HG03103 (cell line): ENCODE measurements at regions not wholly inside any gene's neighbourhood (a gene's known extent, or its start where the extent isn't known, plus 50 kb on each side); places are given as distances from the start of the nearest gene placed in this dataset.
"Not testable (repeated sequence)": the region's sequence is repeated elsewhere in the genome, so short reads cannot be mapped to it uniquely, and the experiment has no call there.

Experiments
- ATAC-seq: cut with Tn5 transposase; IDR thresholded peaks from one replicate; pipeline ENCODE4 v1.9.1; 2021; ENCODE audit warnings: low read depth; ENCODE audit not compliant: unreplicated experiment

GRCh38 chr1:148362216-148362611, 120.9 kb downstream of the PPIAL4G start:
- no peak for ATAC-seq

- not testable (repeated sequence) for ATAC-seq
Observed at GRCh38 chr1:148361427-148362215, 121.5 kb downstream of the PPIAL4G start.

- ATAC-seq = no peak
Observed at GRCh38 chr1:148357037-148357436, 126.1 kb downstream of the PPIAL4G start.

DNA sequence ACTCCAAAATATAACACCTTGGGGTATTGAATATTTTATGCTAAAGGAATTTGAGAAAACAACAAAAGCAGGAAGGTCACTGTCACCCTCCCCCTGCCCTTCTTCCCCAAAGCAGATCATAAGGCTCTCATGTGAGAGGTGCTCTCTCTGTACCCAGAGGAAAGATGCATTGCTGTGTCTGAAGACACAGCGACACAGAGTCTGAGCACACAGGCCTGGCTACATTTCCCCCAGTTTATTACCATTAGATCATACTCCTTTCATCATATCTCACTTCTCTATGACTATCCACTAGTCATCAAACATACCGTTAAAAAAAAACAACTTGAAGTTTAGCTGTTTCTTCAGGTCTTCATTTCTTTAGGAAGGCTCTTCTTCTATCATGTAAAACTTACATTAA, 127.1 kb downstream of the PPIAL4G start:
- no peak for ATAC-seq

DNA sequence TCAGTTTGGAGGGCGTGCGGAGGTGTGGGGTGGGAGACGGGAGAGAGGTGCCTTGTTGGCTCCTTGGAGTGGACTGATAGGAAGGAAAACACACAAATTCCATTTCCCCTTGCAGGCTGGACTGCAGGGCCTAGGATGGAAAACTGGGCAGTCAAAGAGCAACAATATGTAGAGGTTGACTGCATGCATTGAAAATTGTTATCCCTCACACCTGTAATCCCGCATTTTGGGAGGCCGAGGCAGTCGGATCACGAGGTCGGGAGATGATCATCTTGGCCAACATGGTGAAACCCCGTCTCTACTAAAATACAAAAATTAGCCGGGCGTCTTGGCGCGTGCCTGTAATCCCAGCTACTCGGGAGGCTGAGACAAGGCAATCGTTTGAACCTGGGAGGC, 128.2 kb downstream of the PPIAL4G start:
- ATAC-seq = no peak

- ATAC-seq = no peak
Observed at GRCh38 chr1:148354284-148354912, 128.7 kb downstream of the PPIAL4G start.

DNA sequence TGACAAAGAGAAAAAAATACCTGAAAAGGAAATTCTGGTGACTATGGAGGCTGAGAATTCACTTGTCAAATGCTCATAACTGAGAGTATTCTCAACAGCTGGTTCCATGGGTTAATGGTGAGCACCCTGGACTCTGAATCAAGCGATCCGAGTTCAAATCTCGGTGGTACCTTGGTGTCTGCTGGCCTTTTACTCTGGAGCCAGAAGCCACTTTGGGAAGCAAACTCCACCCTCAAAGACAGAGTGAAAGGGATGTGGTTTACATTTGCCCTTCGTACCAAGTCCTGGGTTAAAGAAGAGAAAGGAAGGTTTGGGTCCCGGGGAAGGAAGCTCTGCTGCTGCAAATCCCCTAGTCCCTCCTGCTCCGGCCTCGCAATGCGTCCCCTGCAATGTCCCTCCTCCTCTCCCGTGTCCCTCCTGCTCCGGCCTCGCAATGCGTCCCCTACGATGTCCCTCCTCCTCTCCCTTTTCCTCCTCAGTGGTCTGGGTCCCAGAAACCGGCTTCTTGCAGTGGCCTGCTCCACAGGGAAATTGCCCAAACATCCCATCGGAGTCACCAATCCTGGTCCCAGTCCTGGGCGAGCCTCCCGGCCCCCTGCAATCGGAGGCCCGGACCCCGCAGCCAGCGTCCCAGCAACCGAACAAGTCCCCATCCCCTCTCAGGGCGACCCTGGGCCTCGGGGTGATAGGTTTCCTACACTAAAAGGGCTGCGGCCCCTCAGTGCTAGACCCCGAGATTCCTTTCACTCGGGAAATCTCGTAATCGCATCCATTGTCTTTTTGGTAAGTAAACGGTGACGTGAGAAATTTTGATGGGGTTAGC, 129.4 kb downstream of the PPIAL4G start:
- ATAC-seq = no peak

DNA sequence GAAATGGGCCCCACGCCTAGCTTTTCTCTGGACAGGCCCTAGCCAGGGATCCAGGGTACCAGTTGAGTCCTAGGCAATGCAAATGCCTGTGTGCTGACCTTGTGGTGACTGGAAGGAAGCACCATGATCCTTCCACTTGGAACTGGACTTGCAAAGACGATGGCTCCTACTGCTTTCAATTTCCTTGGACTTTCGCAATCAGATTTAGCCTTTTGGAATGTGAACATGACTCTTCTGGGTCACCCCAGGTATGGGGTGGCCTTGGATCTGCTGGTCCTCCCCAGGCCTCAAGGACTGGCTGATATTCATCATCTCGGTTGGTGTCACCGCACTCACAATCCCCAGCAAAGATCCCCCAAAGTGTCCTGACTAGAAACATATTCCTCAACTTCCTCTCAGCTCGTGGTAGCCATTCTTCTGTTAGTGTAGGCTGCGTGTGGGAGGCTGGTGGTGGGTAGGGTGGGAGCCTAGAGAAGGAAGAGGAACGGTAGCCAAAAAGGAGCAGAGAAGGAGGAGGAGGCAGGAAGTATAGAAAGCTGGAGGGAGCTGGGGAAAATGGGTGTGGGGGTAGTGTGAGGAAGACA, 130.5 kb downstream of the PPIAL4G start:
- no peak for ATAC-seq

GRCh38 chr1:148347781-148348180, 135.3 kb downstream of the PPIAL4G start:
- ATAC-seq = no peak

- not testable (repeated sequence) for ATAC-seq
Observed at GRCh38 chr1:148345659-148346151, 137.4 kb downstream of the PPIAL4G start.

- ATAC-seq = not testable (repeated sequence)
Observed at GRCh38 chr1:148344651-148345050, 138.5 kb downstream of the PPIAL4G start.

DNA sequence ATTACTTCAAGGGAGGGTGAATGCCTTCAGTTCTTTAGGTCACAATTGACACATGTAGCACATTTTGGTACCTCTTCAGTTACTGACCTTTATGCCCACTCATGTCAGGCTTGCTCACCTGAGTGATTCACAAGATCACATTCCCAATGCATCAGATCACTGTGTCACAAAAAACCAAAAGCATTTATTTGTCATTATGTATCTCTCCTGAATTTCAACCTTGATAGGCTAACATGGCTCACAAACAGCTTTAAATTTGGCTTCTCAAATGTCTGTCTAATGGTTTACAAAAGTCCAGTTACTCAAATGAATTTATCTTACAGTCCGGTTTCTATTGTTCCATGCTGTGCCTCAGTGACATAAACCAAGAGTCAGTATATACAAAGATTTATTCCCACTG, 141.4 kb downstream of the PPIAL4G start:
- not testable (repeated sequence) for ATAC-seq

DNA sequence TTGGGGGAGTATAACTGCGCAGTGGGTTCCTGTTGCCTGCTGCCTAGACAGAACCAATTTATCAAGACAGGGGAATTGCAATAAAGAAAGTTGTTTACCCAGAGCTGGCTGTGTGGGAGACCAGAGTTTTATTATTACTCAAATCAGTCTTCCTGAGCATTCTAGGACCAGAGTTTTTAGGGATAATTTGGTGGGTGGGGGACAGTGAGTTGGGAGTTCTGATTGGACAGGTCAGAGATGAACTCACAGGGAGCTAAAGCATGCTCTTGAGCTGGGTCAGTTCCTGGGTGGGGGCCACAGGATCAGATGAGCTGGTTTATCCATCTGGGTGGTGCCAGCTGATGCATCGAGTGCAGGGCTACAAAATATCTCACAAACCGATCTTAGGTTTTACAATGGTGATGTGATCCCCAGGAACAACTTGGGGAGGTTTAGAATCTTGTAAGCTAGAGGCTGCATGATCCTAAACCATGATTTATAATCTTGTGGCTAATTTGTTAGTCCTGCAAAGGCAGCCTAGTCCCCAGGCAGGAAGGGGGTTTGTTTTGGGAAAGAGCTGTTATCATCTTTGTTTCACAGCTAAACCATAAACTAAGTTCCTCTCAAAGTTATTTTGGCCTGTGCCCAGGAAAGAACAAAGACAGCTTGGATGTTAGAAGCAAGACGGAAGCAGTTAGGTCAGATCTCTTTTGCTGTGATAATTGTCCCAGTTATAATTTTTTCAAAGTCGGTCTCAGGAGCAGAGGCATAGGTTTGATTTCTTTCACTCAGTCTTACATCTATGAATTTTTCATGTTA, 146.8 kb downstream of the PPIAL4G start:
- not testable (repeated sequence) for ATAC-seq

GRCh38 chr1:148334339-148335130, 148.6 kb downstream of the PPIAL4G start:
- ATAC-seq = peak; percentile 61

DNA sequence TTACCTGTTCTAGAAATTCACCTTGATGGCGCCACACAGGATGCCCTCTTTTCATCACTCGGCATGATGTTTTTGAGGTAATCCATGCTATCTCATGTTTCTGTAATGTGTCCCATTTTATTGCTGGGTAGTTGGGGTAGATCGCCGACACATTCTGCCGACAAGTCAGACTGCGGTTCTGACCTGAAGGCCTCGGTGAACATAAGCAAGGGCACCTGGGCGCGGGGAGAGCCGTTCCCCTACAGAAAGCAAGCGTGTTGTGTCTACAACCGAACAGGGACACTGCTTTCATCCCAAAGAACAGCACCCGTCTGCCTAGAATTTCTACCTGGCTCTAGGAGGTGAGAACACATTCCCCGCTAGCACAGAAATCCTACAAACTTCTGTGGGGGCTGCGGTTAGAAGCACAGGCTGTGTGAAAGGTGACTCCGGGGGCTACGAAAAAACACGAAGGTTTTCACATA, 149.2 kb downstream of the PPIAL4G start:
- no peak for ATAC-seq

- ATAC-seq = no peak
Observed at GRCh38 chr1:148328884-148329283, 154.2 kb downstream of the PPIAL4G start.

DNA sequence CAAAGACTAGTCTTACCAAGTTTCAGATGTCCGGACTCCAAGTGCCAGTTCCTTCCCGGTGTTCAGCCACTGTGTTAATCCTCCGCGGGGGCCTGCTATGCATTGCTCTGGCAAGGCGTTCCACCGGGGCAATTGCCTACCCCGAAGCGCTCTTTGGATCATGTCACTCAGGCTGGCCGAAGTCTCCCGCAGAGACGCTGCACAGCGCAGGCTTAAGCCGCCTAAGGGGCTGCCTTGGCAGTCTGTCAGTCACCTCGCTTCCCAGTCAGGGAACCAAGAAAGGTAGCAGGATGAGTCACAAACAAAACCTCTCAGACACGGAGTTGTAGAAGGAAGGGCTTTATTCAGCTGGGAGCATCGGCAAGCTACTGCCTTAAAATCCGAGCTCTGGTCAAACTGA, 158.1 kb downstream of the PPIAL4G start:
- not testable (repeated sequence) for ATAC-seq

GRCh38 chr1:148324465-148324864, 158.6 kb downstream of the PPIAL4G start:
- not testable (repeated sequence) for ATAC-seq

DNA sequence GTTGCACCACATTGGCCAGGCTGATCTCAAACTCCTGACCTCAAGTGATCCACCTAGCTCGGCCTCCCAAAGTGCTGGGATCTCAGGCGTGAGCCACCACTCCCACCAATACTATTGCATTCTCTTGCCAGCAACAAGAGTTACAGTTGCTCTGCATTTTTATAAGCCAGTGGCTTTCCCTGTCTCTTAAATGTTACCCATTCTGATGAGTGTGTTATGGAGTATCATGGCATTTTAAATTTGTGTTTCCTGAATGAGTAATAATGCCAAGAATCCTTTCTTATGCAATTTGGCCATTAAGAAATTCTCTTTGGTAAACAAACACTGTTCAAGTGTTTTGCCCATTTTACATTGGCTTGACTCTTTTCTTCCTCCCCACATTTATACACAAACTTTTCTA, 163.0 kb downstream of the PPIAL4G start:
- not testable (repeated sequence) for ATAC-seq
